PC-3 (cell line): ENCODE measurements at regions not wholly inside any gene's neighbourhood (a gene's known extent, or its start where the extent isn't known, plus 50 kb on each side); places are given as distances from the start of the nearest gene placed in this dataset.

Source experiments
- EZH2 ChIP-seq: fragments of 300-600 bp; sonication (generic); IDR thresholded peaks from one replicate; pipeline ENCODE4 v1.6.1; 2017; ENCODE audit warnings: antibody characterized with exemption, mild to moderate bottlenecking, low read length; ENCODE audit not compliant: unreplicated experiment
- TF ChIP-seq, protein P1 (sequence below): fragments of 300-600 bp; sonication (generic); conservative IDR thresholded peaks from 2 replicates; pipeline ENCODE4 v1.5.1; 2017; ENCODE audit warnings: antibody characterized with exemption, low read depth, mild to moderate bottlenecking, low read length

- TF ChIP-seq, protein P1, sequence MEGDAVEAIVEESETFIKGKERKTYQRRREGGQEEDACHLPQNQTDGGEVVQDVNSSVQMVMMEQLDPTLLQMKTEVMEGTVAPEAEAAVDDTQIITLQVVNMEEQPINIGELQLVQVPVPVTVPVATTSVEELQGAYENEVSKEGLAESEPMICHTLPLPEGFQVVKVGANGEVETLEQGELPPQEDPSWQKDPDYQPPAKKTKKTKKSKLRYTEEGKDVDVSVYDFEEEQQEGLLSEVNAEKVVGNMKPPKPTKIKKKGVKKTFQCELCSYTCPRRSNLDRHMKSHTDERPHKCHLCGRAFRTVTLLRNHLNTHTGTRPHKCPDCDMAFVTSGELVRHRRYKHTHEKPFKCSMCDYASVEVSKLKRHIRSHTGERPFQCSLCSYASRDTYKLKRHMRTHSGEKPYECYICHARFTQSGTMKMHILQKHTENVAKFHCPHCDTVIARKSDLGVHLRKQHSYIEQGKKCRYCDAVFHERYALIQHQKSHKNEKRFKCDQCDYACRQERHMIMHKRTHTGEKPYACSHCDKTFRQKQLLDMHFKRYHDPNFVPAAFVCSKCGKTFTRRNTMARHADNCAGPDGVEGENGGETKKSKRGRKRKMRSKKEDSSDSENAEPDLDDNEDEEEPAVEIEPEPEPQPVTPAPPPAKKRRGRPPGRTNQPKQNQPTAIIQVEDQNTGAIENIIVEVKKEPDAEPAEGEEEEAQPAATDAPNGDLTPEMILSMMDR, result no peak
- no peak for TF ChIP-seq EZH2
Observed at GRCh38 chr3:20391644-20392043, 205.6 kb upstream of the SGO1 start.
